ENCODE measurements at regions not wholly inside any gene's neighbourhood (a gene's known extent, or its start where the extent isn't known, plus 50 kb on each side); places are given as distances from the start of the nearest gene placed in this dataset.

DNA sequence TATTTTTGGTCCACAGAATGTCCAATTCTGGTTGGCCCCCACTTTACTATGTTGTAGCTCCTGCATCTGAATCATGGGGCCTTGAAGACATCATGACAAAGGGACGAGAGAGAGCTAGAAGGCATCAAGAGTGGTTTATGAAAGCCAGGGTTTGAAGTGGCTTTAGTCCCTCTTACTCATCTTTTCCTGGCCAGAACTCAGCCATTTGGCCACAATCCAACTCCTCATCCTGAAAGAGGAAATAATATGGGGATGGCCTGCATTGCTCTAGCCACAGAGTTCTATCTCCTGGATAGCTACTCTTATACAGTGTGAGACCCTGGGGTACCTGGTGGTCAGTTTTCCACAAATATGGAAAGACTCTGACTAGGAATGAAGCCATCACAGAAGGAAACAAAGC, 418.9 kb downstream of the XPNPEP1 start:
- no peak overlapping the region for H3K27ac ChIP-seq
- H3K9ac ChIP-seq = no peak overlapping the region
- no peaks in the 10 kb centered on the region for H3K36me3 ChIP-seq (ENCODE audit: insufficient read depth)
- H3K27me3 ChIP-seq (ENCODE audit: insufficient read depth, low read depth) = no peaks in the 10 kb centered on the region
- H3K4me2 ChIP-seq = no peak overlapping the region
- no peak overlapping the region for H2AFZ ChIP-seq (ENCODE audit: low read depth)
- H3K79me2 ChIP-seq (ENCODE audit: insufficient read depth, low read depth) = no peaks in the 10 kb centered on the region
- no peaks in the 10 kb centered on the region for H3K4me1 ChIP-seq (ENCODE audit: low read depth, poor library complexity, severe bottlenecking)
- no peak for TF ChIP-seq CTCF (conservative IDR thresholded peaks at IDR 0.05; ENCODE audit: low read depth, low read length)
- H3K4me3 ChIP-seq (IDR thresholded peaks at IDR 0.05; ENCODE audit: insufficient read depth, low read depth, low read length) = no peak overlapping the region
- no peaks in the 10 kb centered on the region for H4K20me1 ChIP-seq (ENCODE audit: insufficient read depth)

GRCh38 chr10:109487691-109488090, 435.6 kb downstream of the XPNPEP1 start:
- no peaks in the 10 kb centered on the region for H3K79me2 ChIP-seq (ENCODE audit: insufficient read depth, low read depth)

GRCh38 chr10:109480836-109481235, 442.5 kb downstream of the XPNPEP1 start:
- H3K36me3 ChIP-seq (ENCODE audit: insufficient read depth) = no peaks in the 10 kb centered on the region

More at GRCh38 chr10:109487691-109488090, 435.6 kb downstream of the XPNPEP1 start:
- Histone ChIP-seq H3K4me1 (ENCODE audit: low read depth, poor library complexity, severe bottlenecking) (no peaks in the 10 kb centered on the region), H3K27ac (no peak overlapping the region), H3K4me2 (no peak overlapping the region), H2AFZ (ENCODE audit: low read depth) (no peak overlapping the region), H3K9ac (no peak overlapping the region), H4K20me1 (ENCODE audit: insufficient read depth) (no peaks in the 10 kb centered on the region), H3K4me3 (IDR thresholded peaks at IDR 0.05; ENCODE audit: insufficient read depth, low read depth, low read length) (no peak overlapping the region), H3K36me3 (ENCODE audit: insufficient read depth) (no peaks in the 10 kb centered on the region), H3K27me3 (ENCODE audit: insufficient read depth, low read depth) (no peaks in the 10 kb centered on the region)
- no peak for TF ChIP-seq CTCF (conservative IDR thresholded peaks at IDR 0.05; ENCODE audit: low read depth, low read length)

DNA sequence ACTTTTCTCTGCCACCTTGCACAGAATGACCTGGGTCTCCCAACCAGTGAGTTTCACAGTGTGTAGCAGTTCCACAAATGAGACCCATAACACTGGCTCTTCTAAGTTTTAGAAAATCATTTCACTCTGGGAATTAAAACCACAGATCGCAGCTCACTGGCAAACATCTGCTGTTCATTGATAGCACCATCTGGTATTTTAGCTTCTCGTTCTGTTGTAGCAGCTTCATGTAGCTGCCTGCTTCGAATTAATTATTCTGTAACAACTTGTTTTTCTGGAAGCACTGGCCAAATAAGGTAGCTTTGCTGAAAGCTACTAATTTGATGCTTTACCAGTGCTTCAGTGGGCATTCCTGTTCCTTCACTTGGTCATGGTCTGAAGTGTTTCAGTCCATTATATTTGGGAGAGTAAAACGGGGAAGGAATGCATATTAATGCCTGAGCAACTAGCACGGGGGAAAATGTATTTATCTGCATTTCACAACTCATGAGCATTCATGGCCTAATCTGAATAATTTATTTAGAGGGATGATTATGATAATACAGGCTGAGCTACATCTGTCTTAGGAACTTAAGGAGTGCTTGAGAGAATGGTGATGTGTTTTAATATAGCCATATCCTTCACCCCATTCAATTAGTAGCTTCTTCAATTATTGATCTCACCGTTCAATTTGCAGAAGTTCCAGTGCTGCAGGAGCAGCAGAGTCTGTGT, 447.4 kb downstream of the XPNPEP1 start:
- TF ChIP-seq CTCF (conservative IDR thresholded peaks at IDR 0.05; ENCODE audit: low read depth, low read length) = no peak
- Histone ChIP-seq H3K27ac (no peak overlapping the region), H3K79me2 (ENCODE audit: insufficient read depth, low read depth) (no peaks in the 10 kb centered on the region), H3K4me1 (ENCODE audit: low read depth, poor library complexity, severe bottlenecking) (no peaks in the 10 kb centered on the region), H2AFZ (ENCODE audit: low read depth) (no peak overlapping the region), H3K36me3 (ENCODE audit: insufficient read depth) (no peaks in the 10 kb centered on the region), H3K27me3 (ENCODE audit: insufficient read depth, low read depth) (no peaks in the 10 kb centered on the region), H4K20me1 (ENCODE audit: insufficient read depth) (no peaks in the 10 kb centered on the region), H3K4me3 (IDR thresholded peaks at IDR 0.05; ENCODE audit: insufficient read depth, low read depth, low read length) (no peak overlapping the region), H3K4me2 (no peak overlapping the region), H3K9ac (no peak overlapping the region)

More at GRCh38 chr10:109480836-109481235, 442.5 kb downstream of the XPNPEP1 start:
- no peak overlapping the region for H3K4me2 ChIP-seq
- no peaks in the 10 kb centered on the region for H3K27me3 ChIP-seq (ENCODE audit: insufficient read depth, low read depth)
- H3K79me2 ChIP-seq (ENCODE audit: insufficient read depth, low read depth) = no peaks in the 10 kb centered on the region
- H3K27ac ChIP-seq = no peak overlapping the region
- no peaks in the 10 kb centered on the region for H3K4me1 ChIP-seq (ENCODE audit: low read depth, poor library complexity, severe bottlenecking)
- H2AFZ ChIP-seq (ENCODE audit: low read depth) = no peak overlapping the region
- H3K4me3 ChIP-seq (IDR thresholded peaks at IDR 0.05; ENCODE audit: insufficient read depth, low read depth, low read length) = no peak overlapping the region
- no peaks in the 10 kb centered on the region for H4K20me1 ChIP-seq (ENCODE audit: insufficient read depth)
- no peak overlapping the region for H3K9ac ChIP-seq
- no peak for TF ChIP-seq CTCF (conservative IDR thresholded peaks at IDR 0.05; ENCODE audit: low read depth, low read length)

Measured in KMS-11 (cell line).